HG03025 (cell line): ENCODE measurements at regions not wholly inside any gene's neighbourhood (a gene's known extent, or its start where the extent isn't known, plus 50 kb on each side); places are given as distances from the start of the nearest gene placed in this dataset.

ENCODE experiments used
- ATAC-seq: cut with Tn5 transposase; IDR thresholded peaks from one replicate; pipeline ENCODE4 v1.9.1; 2021; ENCODE audit warnings: mild to moderate bottlenecking, moderate library complexity; ENCODE audit not compliant: unreplicated experiment, low FRiP score

- peak; percentile 43 for ATAC-seq
These were observed 51.6 kb upstream of the SRP54 start for GRCh38 chr14:34931206-34931605.

- ATAC-seq: peak; percentile 86
These were observed 52.2 kb upstream of the SRP54 start for GRCh38 chr14:34930591-34931091.

GRCh38 chr14:34926552-34926951 is 51.4 kb upstream of the BAZ1A start:
- no peak for ATAC-seq
